ENCODE measurements at regions not wholly inside any gene's neighbourhood (a gene's known extent, or its start where the extent isn't known, plus 50 kb on each side); places are given as distances from the start of the nearest gene placed in this dataset.

DNA sequence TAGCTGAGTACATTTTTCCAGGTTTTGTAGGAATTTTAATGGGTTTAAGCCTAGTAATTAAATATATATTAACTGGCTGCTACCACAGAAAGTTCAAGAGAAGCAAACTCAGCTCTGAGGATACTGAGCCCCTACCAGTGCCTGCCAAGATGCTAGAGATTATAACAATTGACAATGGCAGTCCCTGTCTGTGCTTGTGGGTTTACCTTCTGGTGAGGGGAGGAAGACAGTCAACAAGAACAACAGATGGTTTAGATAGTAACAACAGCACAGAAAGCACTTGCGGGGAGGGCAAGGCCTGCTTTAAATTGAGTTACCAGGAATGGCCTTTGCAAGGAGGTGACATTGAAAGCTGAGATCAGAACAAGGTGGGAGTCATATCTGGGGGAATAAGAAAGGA is 56.6 kb upstream of the ARHGEF3 start:
- TF ChIP-seq, protein P1, sequence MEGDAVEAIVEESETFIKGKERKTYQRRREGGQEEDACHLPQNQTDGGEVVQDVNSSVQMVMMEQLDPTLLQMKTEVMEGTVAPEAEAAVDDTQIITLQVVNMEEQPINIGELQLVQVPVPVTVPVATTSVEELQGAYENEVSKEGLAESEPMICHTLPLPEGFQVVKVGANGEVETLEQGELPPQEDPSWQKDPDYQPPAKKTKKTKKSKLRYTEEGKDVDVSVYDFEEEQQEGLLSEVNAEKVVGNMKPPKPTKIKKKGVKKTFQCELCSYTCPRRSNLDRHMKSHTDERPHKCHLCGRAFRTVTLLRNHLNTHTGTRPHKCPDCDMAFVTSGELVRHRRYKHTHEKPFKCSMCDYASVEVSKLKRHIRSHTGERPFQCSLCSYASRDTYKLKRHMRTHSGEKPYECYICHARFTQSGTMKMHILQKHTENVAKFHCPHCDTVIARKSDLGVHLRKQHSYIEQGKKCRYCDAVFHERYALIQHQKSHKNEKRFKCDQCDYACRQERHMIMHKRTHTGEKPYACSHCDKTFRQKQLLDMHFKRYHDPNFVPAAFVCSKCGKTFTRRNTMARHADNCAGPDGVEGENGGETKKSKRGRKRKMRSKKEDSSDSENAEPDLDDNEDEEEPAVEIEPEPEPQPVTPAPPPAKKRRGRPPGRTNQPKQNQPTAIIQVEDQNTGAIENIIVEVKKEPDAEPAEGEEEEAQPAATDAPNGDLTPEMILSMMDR (IDR thresholded peaks at IDR 0.05), result no peak
- TF ChIP-seq CREB1 (CRISPR knock-in tag; IDR thresholded peaks at IDR 0.05) (no peak), RELA (CRISPR knock-in tag; IDR thresholded peaks at IDR 0.05; ENCODE audit: borderline replicate concordance) (no peak), IRF2 (CRISPR knock-in tag; IDR thresholded peaks at IDR 0.05; ENCODE audit: borderline replicate concordance, low read depth) (no peak)
